GM18858 (cell line): ENCODE measurements at regions not wholly inside any gene's neighbourhood (a gene's known extent, or its start where the extent isn't known, plus 50 kb on each side); places are given as distances from the start of the nearest gene placed in this dataset.
"Not testable (repeated sequence)": the region's sequence is repeated elsewhere in the genome, so short reads cannot be mapped to it uniquely, and the experiment has no call there.

Source experiments
- ATAC-seq: cut with Tn5 transposase; IDR thresholded peaks from one replicate; pipeline ENCODE4 v1.9.1; 2021; ENCODE audit not compliant: unreplicated experiment

DNA sequence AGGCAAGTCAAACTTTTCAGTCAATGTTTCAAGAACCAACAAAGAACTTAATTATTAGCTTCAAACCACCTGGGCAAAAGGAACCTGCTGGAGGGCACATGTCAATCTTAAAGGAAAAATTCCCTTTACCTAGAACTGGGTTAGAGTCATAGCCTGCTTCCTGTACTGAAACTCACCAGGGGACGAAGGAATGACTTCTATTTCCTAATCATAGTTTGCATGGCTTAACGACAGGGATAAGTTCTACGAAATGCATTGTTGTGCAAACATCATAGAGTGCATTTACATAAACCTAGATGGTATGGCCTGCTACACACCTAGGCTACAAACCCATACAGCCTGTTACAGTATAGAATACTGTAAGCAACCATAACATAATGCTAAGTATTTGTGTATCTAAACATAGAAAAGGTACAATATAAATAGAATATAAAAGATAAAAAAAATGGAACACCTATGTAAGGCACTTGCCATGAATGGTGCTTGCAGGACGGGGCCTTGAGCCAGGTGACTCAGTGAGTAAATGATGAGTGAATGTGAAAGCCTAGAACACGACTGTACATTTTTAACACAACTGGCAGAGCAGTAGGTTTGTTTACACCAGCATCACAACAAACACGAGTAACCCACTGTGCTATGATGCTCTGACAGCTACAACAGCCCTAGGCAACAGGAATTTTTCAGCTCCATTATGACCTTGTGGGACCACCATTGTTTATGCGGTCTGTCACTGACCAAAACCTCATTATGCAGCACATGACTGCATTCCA, 234.9 kb upstream of the CAND1 start:
- no peak for ATAC-seq

GRCh38 chr12:67035121-67035520, 234.0 kb upstream of the CAND1 start:
- ATAC-seq, result no peak

GRCh38 chr12:67038486-67038885, 230.7 kb upstream of the CAND1 start:
- no peak for ATAC-seq

DNA sequence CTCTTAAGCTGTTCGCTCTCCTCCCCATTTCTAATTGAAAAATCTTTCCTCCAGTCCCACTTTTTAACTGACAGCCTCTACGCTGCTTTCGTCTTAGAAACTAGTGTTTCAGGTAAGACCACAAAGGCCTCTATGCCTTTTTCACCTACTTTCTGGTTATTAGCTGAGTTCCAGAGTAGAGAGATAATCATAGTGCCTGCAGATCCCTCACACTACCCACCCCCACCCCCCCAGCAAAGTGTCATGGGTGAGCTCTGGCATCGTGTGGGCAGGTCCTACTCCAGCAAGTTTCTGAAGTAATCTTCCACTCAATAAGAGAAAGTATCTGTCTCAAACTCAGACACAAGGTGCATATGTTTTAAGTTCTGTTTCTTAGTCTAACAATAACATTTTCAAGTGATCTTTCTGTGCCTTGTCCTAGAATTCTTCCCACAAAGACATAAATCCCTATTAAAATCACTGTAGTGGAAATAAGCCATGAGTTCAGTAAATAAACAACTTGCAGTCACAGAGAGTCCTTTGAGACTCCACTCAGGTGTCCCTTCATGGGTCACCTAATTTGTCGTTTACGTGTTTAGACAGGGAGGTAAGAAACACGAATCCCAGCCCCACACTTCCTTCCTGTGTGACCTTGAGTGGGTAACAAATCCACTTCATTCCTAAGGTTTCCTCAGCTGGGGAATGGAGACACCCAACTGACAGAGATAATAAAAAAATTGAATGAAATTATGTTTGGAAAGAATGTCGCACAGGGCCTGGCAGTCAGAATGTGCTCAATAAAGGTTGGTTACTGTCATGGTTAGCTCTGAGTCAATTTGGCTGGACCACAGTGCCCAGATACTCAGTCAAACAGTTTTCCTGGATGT, 228.9 kb upstream of the CAND1 start:
- no peak for ATAC-seq

GRCh38 chr12:67040861-67041137, 228.4 kb upstream of the CAND1 start:
- ATAC-seq, result no peak

- ATAC-seq, result no peak
Observed at GRCh38 chr12:67042697-67043131, 226.4 kb upstream of the CAND1 start.

GRCh38 chr12:67043771-67044170, 225.4 kb upstream of the CAND1 start:
- no peak for ATAC-seq

DNA sequence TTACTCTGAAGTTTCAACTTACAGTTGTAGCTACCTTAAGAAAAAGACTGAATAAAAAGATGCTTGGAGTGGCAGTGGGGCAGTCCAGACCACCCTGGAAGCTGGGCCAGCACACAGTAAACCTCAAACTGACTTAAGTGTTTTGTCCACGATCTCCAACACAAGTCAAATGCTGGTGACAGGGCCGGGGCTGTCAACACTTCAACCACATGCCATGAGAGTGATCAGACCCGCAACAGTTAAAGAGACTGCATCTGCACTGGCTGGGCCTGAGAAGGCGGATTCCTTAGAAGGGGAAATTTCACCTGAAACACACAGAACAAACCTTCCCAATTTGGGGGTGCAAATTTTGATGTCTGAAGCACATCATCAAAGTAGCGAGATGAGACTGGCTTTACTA, 223.5 kb upstream of the CAND1 start:
- no peak for ATAC-seq

GRCh38 chr12:67046062-67046461, 223.1 kb upstream of the CAND1 start:
- no peak for ATAC-seq

DNA sequence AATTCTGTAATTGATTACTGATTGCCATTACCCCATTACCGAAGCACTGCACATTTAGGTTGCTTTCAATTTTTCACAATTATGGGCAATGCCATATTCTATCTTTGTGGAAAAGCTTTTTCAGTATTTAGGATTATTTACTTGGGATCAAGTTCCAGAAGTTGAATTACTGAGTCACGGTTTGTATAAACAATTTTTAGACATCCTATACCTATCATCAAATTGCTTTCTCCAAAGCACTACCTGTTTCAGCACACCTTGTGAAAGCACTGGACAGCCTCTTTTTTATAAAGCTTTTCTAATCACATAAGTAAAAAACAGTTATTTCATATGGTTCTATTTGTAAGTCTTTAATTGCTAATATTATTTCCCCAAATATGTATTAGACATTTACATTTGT, 221.5 kb upstream of the CAND1 start:
- no peak for ATAC-seq

DNA sequence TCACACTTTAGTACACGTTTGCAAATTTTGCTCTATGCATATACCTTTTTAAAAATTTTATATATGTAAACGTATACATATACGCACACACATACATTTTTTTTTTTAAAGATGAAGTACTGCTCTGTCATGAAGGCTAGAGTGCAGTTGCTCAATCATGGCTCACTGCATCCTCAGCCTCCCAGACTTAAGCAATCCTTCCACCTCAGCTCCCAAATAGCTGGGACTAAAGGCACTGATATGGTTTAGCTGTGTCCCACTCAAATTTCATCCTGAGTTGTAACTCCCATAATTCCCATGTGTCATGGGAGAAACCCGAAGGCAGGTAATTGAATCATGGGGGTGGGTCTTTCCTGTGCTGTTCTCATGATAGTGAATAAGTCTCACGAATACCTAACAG, 220.8 kb upstream of the CAND1 start:
- ATAC-seq, result no peak

DNA sequence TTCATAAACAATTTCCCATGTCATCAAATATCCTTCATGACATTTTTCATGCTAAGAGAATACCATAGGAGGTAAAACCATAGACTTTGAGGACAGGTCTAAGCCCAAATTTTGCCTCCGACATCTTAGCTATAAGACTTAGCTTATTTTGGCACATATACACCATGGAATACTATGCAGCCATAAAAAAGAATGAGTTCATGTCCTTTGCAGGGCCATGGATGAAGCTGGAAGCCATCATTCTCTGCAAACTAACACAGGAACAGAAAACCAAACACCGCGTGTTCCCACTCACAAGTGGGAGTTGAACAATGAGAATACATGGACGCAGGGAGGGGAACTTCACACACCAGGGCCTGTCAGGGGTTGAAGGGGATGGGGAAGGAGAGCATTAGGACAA, 220.0 kb upstream of the CAND1 start:
- ATAC-seq, result not testable (repeated sequence)

- ATAC-seq, result no peak
Observed at GRCh38 chr12:67052981-67053380, 216.2 kb upstream of the CAND1 start.

DNA sequence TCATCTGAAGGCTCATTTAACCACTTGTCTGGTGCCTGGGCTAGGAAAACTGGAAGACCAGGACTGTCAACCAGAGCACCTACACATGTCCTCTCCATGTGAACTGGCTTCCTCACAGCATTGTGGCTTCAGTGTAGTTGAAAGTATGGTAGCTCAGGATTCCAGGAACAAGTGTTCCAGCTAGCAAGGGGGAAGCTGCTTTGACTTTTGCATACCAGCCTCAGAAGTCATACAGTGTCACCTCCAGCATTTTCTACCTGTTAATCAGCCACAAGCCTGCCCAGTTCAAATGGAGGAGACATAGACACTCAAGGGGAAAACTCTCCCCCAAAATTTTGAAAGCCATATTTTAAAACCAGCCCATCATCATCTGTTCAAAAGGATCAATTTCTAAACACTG, 212.8 kb upstream of the CAND1 start:
- ATAC-seq, result no peak

DNA sequence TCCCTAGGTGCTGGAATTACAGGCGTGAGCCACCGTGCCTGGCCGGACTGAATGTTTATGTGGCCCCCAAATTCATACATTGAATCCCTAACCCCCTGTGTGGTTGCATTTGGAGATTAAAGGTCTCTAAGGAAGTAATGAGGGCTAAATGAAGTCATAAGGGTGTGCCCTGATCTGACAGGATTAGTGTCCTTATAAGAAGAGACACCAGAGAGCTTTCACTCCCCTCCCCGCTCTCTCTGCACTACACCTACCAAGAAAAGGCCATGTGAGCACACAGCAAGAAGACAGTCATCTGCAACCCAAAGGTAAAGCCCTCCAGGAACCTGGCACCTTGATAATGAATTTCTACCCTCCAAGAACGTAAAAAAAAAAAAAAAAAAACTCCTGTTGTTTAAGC, 212.1 kb upstream of the CAND1 start:
- ATAC-seq, result no peak

- ATAC-seq, result no peak
Observed at GRCh38 chr12:67062193-67062592, 207.0 kb upstream of the CAND1 start.

DNA sequence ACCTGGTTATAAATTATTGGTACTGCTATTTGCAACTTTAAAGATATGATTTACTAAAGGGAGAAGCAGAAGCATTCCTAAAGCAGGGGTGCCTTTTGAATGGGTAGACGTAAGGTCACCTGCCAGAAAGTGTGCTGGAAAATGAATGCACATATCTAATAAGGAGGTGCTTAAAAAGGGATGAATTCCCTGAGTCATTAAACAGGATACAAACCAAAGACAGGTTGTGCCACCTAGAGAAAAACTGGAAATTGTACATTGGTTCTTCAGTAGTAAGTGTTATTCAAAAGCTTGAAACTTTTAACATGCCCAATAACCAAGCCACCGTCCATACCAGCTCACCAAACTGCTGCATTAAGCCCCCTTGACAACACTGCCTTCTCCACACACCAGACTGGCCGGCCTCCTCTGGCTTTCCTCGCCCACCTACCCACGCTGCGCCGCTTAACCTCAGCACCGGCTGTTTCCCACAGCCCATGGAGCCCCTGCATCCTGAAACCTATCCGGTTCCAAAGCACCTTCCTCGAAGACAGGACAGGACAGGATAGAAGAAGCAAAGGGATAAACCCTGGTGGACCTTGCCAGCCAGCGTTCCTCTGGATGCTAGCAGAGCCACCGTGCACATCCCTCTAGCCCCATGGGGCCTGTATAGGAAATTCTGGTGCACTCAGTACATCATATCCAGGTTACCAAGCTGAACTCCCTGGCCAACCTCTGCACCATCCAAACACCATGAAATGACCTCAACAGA, 201.5 kb upstream of the CAND1 start:
- ATAC-seq, result no peak

GRCh38 chr12:67068204-67068731, 200.9 kb upstream of the CAND1 start:
- no peak for ATAC-seq

- peak; percentile 39 for ATAC-seq
Observed at GRCh38 chr12:67068761-67069450, 200.3 kb upstream of the CAND1 start.

DNA sequence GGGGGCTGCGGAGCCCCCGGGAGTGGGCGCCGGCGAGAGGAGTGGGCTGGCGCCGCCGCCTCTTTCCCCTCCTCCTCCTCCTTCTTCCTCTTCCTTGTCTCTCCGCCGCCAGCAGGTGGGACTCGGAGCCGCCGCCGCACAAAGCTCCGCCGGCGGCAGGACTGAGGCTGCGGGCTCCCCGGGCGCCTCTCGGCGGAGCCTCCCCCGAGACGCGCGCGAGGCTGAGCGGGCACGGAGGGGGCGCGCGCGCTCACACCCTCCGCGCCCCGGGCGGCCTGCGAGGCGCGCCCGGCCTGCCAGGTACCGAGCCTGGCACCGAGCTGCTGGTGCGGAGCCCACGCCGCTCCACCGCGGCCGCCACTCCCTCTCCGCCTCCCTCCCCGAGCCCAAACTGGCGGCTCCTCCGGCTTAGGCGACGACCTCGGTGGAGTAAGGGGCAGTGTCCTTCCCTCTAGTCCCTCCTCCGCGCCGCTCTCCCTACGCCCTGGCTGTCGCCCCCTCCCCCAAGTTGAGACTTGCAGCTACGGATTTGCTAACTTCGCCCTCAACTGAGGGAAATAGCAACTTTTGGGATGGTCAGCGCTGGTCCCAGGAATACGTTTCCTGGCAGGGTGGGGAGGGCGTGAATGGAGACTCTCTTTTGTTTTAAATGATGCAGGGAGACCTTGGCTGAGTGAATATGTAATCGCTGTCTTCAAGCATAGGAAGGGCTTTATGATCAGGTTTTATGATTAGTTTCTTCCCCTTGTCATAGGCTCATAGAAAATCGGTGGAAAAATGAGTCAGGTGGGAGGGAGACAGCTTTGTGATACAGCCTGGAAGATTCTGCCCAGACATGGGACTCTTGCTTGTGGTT, 199.5 kb upstream of the CAND1 start:
- peak; percentile 55 for ATAC-seq
